Ovary (tissue), 3 donors: ENCODE measurements at regions not wholly inside any gene's neighbourhood (a gene's known extent, or its start where the extent isn't known, plus 50 kb on each side); places are given as distances from the start of the nearest gene placed in this dataset.

Source experiments
- EP300 ChIP-seq: sonication (generic); formaldehyde crosslinking; IDR thresholded peaks from one replicate; pipeline ENCODE4 v1.6.1; 2017; ENCODE audit warnings: antibody characterized with exemption
- POLR2A ChIP-seq: fragments of 450-650 bp; IDR thresholded peaks from one replicate; pipeline ENCODE4 v1.6.1; 2017; ENCODE audit warnings: antibody characterized with exemption, mild to moderate bottlenecking, moderate library complexity
- TF ChIP-seq, protein P1 (sequence below), 3 donors: fragments of 450-650 bp in 2 of 3; fragments of 200-600 bp in 1 of 3; IDR thresholded peaks; one replicate each; pipeline versions ENCODE4 v1.5.1 to v1.8.0; 2016 to 2022; ENCODE audit warnings: antibody characterized with exemption in 3 of 3, mild to moderate bottlenecking in 1 of 3
- donor health status: DM: no; HTN: no; CAD: no.

DNA sequence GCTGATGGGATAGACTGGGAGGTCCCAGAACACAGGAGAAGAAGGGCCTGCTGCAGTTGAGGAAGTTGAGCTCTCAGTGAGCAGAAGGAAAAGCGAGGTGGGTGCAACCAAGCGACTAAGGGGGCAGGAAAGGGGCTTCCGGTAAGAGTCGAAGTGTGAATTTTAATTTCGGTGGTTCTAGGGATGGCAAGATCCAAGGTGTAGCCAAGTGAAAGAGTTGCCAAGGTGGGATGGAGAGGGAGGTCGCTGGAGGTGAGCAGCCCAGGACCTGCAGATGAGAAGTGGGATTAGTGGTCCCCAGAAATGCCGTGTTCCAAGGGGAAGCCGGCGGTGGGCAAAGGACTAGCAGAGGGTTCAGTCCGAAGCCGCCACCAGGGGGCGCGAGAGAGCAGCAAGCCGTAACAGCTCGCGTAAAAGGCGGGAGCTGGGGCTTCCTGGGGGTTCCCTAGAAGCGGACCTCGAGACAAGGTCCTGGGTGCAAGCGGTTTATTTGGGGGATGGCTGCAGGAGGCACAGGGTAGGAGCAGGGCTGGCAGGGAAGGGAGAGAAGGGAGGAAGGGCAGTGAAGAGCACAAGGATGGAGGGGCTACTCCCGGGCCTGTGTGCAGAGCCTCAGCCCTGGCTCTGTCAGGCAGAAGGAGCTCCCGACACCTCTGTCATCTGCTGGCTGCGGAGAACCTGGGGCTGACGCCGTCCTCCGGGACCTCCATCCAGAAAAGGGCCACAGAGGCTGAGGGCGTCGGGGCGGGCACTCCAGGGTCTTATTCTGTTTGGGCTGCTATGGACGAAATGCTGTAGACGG, 103.6 kb downstream of the PAX1 start:
- TF ChIP-seq, protein P1, sequence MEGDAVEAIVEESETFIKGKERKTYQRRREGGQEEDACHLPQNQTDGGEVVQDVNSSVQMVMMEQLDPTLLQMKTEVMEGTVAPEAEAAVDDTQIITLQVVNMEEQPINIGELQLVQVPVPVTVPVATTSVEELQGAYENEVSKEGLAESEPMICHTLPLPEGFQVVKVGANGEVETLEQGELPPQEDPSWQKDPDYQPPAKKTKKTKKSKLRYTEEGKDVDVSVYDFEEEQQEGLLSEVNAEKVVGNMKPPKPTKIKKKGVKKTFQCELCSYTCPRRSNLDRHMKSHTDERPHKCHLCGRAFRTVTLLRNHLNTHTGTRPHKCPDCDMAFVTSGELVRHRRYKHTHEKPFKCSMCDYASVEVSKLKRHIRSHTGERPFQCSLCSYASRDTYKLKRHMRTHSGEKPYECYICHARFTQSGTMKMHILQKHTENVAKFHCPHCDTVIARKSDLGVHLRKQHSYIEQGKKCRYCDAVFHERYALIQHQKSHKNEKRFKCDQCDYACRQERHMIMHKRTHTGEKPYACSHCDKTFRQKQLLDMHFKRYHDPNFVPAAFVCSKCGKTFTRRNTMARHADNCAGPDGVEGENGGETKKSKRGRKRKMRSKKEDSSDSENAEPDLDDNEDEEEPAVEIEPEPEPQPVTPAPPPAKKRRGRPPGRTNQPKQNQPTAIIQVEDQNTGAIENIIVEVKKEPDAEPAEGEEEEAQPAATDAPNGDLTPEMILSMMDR (IDR thresholded peaks at IDR 0.05), result no peak
- TF ChIP-seq EP300 (no peak), POLR2A (no peak)
